ENCODE measurements at regions not wholly inside any gene's neighbourhood (a gene's known extent, or its start where the extent isn't known, plus 50 kb on each side); places are given as distances from the start of the nearest gene placed in this dataset.

DNA sequence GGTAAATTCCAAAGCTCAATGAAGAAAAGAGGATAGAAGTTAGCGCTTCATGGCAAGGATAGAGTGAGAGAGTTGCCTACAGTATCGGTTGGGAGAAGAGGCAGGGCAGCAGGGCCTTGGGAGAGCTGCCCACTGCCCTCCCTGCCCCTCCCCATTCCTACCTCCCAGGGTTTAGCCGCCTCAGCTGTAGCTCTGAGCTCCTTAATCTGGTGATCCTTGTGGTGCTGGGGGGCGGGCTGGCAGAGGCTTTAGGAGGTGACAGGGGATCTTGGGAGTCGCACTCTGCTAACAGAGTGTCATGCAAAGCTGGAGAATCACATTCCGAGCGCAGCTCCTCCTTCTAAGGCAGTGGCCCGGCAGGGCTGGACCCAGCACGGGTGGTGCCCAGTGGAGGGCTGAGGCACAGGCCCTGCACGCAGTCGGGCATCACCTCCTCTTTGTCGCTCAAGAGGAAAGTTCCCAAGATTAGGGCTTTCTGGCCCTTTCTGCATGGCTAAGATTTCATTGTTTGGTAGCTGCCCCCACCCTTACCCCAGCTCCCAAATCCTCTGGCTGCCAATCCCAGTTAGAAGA, 57.1 kb upstream of the POLG start:
- Histone ChIP-seq H3K27me3 (ENCODE audit: insufficient read depth, low read length) (no peaks in the 10 kb centered on the region), H3K4me3 (ENCODE audit: low read length) (no peak overlapping the region), H3K4me1 (ENCODE audit: insufficient read depth, low read length) (peaks cover 22% of the 10 kb centered on the region), H3K9me3 (ENCODE audit: low read depth, low read length) (no peaks in the 10 kb centered on the region)

DNA sequence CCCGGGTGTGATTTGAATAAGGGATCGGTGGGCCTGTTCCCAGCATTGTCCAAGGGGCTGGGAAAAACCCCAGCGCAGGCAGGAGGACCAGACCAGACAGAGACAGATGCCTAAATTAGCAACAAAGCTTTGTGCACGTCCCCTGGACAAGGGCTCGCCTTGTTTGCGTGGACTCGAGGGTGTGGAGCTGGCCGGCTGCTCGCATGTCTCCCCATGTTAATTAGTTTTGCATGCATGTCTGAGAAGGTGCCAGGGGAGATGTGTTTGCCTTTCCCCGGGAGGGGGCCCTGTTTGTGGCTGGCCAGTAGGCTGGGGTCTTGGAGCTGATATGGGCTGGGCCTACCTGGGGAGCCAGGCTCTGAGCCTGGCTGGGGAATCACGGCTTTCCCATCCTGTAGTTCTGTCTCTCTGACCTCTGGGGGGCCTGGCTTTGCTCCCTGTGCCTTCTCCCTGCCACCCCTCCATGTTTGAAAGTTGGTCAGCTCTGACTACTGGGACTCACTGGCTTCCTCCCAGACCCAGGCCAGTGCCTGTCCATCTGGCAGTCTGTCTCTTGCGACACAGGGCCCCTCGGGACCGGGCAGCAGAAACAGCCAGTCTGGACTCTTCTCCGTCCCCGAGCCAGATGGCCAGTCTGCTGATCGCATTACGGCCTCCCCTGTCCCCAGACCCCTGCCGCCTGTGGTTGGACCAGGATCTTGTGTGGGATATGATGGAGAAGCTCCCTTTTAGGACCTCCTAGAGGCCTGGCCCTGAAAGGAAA, 55.4 kb upstream of the POLG start:
- Histone ChIP-seq H3K9me3 (ENCODE audit: low read depth, low read length) (no peaks in the 10 kb centered on the region), H3K4me3 (ENCODE audit: low read length) (no peak overlapping the region), H3K27me3 (ENCODE audit: insufficient read depth, low read length) (no peaks in the 10 kb centered on the region), H3K4me1 (ENCODE audit: insufficient read depth, low read length) (peaks cover 11% of the 10 kb centered on the region)

DNA sequence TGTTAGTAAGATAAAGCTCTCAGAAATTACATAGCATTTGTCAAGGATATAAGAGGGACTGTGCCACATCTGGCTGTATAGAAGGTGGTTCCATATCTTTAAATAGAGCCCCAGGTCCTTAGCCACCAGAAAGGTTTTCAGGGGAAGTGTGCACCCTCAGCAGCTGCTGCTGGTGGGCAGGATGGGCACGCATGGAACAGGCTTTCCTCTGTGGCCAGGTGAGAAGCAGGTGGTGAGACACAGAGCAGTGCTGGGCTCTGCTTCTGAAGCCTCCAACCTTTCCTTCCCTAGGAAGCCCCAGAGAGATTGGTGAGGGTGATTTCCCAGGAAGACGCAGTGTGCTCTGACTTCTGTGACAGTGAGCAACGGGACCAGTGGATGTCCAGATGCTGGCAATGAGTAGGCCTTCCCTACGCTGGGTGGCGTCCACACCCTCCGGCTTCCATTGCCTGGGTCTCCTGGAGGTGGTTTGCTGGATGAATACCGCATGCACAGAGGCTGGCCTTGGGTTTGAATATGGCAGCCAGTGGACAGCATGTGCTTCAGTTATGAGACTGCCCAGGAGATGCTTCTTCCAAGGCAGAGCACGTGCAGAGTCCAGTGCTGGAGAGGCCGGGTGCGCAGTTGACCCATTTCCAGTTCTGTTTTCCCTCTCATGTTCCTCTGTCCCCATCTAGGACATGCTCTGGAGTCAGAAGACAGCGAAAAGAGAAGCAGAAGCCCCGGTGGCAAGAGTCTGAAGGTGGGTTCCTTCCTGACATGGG, 52.7 kb upstream of the POLG start:
- peaks cover 6% of the 10 kb centered on the region for H3K4me1 ChIP-seq (ENCODE audit: insufficient read depth, low read length)
- H3K9me3 ChIP-seq (ENCODE audit: low read depth, low read length), result no peaks in the 10 kb centered on the region
- H3K4me3 ChIP-seq (ENCODE audit: low read length), result no peak overlapping the region
- peaks cover under 1% of the 10 kb centered on the region for H3K27me3 ChIP-seq (ENCODE audit: insufficient read depth, low read length)

DNA sequence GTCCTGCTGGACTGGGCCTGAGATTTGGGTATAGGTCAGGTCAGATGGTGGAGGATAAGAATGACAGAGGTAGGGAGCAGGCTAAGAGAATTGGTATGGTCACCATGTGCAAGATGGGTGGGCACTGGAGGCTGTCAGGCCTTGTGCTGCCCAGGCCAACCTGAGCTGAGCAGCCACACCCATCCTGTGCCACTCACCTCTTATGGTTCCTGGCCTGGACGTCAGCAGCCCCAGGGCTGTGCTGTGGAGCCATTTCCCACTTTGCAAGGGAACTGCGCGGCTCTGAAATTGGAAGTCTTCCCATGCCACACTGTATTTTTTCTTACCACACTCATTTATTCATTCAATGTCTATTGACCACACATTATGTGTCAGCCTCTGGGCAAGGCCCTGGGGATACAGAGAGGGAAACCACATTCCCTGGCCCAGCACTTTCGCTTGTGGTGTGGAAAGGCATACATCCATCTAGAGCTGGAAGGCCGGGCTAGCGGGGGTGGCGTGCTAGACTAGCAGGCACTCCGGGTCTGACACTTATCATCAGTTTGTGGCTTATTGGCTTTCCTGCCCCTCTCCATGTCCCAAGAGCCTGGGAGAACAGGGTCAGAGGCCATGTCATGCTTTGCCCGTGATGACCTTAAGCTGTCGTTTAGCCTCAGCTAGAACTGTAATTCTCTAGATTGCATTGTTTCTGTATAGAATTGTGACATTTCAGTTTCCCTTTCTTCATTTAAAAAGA, 51.1 kb upstream of the POLG start:
- no peak overlapping the region for H3K4me3 ChIP-seq (ENCODE audit: low read length)
- H3K9me3 ChIP-seq (ENCODE audit: low read depth, low read length), result no peaks in the 10 kb centered on the region
- H3K4me1 ChIP-seq (ENCODE audit: insufficient read depth, low read length), result peaks cover 6% of the 10 kb centered on the region

More for the DNA sequence above, 51.1 kb upstream of the POLG start:
- peaks cover 15% of the 10 kb centered on the region for H3K27me3 ChIP-seq (ENCODE audit: insufficient read depth, low read length)

All from mononuclear cell (primary cell).